Fibroblast of villous mesenchyme (primary cell): ENCODE measurements at regions not wholly inside any gene's neighbourhood (a gene's known extent, or its start where the extent isn't known, plus 50 kb on each side); places are given as distances from the start of the nearest gene placed in this dataset.

Experiments
- DNase-seq: peaks from one replicate; pipeline ENCODE4 v3.0.0-alpha.2; 2010; ENCODE audit warnings: low read depth
- H3K4me3 ChIP-seq: 2 replicates; pipeline ENCODE4 v1.5.1; 2011; ENCODE audit warnings: low read depth, mild to moderate bottlenecking, low read length
- TF ChIP-seq, protein P1 (sequence below): IDR thresholded peaks from 2 replicates; pipeline ENCODE4 v1.5.1; 2012; ENCODE audit warnings: low read depth, mild to moderate bottlenecking, low read length; ENCODE audit not compliant: insufficient read depth

DNA sequence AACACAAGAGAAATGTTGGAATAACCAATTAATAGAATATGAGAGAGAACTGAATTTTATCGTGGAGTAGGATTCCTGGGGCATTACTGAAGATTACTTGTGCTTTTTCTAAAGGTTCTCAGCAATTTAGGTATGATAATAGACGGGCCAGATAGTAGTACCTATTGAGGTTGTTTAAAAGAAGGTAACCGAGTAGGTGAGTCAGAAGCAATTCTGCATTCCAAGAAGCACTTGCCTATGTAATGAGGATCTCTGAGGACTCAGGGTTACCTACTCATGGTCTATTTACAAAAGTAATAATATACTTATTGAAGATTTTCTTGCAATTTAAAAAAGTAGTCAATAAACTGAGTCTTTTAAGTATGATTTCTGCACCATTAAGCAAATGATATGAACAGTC lies 1469.8 kb downstream of the BRINP3 start:
- TF ChIP-seq, protein P1, sequence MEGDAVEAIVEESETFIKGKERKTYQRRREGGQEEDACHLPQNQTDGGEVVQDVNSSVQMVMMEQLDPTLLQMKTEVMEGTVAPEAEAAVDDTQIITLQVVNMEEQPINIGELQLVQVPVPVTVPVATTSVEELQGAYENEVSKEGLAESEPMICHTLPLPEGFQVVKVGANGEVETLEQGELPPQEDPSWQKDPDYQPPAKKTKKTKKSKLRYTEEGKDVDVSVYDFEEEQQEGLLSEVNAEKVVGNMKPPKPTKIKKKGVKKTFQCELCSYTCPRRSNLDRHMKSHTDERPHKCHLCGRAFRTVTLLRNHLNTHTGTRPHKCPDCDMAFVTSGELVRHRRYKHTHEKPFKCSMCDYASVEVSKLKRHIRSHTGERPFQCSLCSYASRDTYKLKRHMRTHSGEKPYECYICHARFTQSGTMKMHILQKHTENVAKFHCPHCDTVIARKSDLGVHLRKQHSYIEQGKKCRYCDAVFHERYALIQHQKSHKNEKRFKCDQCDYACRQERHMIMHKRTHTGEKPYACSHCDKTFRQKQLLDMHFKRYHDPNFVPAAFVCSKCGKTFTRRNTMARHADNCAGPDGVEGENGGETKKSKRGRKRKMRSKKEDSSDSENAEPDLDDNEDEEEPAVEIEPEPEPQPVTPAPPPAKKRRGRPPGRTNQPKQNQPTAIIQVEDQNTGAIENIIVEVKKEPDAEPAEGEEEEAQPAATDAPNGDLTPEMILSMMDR: no peak
- no peak for DNase-seq
- H3K4me3 ChIP-seq: no peak overlapping the region

DNA sequence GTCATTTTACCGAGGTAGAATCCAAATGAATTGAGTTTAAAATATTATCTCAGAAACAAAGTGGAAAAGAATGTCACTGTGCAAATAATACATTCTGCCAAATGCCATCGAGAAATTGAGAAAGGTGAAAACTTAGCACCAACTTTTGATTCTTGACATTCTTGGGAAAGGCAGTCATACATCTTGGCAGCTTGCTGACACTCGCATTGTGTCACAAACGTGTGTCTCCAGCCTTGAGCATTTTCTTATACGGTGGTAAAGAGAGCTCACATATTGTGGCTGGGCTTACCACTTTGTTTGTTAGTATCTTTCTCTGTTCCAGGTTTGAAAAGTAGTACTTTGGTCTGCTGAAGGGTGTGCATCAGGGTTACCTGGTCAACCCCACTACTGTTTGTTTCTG lies 1456.1 kb downstream of the BRINP3 start:
- DNase-seq: no peak
- TF ChIP-seq, protein P1: no peak
- H3K4me3 ChIP-seq: no peak overlapping the region

DNA sequence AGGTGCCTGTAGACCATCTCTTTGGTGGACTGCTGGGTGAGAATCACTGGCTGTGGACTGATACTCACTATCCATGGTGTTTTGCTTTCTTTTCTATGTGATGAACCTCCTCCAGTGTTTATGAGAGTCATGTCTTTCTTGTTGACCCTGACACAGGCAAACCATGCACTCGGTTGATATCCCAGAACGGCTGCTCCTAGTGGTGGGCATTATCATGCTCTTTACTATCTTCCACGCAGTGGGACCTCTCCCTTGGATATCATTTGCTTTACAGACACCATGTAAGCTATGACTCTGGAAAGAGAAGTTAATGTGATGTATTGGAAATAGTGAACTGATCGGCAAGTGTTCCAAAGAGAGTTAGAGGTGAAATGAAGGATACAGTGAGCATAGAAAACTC lies 1455.6 kb downstream of the BRINP3 start:
- TF ChIP-seq, protein P1: no peak
- H3K4me3 ChIP-seq: no peak overlapping the region
- DNase-seq: no peak

DNA sequence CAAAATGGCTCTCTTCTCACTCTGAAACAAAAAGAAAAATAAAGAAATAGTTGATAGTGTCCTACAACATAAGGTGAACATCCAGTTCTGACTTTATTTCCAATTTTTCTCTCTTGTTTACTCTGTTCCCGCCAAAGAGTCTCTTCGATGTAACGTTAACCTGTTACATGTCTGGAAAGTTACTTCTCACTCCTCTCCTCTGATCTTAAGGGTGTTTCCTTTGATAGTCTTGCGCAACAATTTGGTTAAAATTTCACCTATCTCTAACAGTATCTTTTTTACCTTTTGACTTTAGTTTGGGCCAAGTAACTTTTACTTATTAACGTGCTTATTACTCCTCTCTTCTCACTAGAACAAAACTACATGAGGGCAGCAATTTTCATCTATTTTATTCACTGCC lies 1450.2 kb downstream of the BRINP3 start:
- no peak overlapping the region for H3K4me3 ChIP-seq
- TF ChIP-seq, protein P1: no peak
- DNase-seq: no peak

DNA sequence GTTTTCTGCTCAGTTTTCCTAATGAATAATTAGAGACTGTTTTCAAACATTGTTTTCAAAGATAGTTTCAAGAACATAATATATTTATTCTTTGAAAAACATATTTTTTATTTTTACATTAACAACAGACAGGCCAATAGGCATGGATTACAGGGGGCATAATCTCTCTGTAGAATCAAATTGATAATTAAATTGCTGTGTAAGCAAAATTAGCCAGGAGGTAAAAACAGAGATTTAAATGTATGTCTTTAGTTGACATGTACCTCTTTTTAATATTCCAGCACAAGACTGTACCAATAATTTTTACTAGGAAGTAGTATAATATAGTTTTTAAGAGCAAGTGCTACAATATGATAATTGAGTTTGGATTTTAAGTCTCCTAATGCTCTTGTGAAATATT lies 1444.5 kb downstream of the BRINP3 start:
- TF ChIP-seq, protein P1: no peak
- DNase-seq: no peak
- no peak overlapping the region for H3K4me3 ChIP-seq

DNA sequence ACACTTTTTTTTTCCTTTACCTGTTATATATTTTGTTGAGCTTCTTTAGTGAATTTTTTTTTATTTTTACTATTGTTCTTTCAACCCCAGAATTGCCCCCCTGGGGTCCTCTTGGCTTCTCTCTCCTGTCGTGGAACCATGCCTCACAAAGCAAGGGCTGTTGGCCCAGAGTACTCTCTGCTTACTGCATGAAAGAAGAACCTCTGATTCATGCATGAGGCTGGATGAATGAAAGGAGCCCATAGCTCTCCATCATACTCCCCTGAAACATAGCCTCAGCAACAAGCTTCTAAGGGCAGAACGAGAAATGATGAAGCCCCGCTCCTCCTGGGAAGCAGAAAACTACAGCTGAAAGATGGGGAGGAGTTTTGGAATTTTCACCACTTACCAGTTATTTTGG lies 1441.0 kb downstream of the BRINP3 start:
- TF ChIP-seq, protein P1: no peak
- no peak overlapping the region for H3K4me3 ChIP-seq

DNA sequence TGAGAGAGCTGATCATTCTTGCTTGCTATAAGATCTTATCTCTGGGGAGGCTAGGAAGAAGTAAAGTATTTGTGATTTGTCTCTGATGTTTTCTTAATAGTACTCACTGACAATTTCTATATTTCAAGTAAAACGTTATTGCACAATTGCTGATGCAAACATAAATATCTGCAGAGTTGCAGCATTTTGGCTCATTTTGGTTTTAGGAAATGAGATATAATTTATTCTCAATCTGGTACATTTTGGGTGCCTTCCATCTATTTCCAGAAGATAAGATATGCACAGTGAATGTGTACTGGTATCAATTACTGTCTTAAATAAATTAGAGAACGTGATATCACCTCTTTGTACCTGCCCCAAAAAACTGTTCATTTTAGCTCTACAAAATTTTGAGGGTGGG lies 1431.5 kb downstream of the BRINP3 start:
- no peak for DNase-seq
- TF ChIP-seq, protein P1: no peak

More for the DNA sequence above, 1441.0 kb downstream of the BRINP3 start:
- no peak for DNase-seq

More for the DNA sequence above, 1431.5 kb downstream of the BRINP3 start:
- H3K4me3 ChIP-seq: no peak overlapping the region
